ENCODE measurements at regions not wholly inside any gene's neighbourhood (a gene's known extent, or its start where the extent isn't known, plus 50 kb on each side); places are given as distances from the start of the nearest gene placed in this dataset.

- TF ChIP-seq CTCF (IDR thresholded peaks at IDR 0.05; ENCODE audit: low read length) = no peak
- TF ChIP-seq EZH2 (IDR thresholded peaks at IDR 0.05; ENCODE audit: borderline replicate concordance, low read length) = no peak
Measured at GRCh38 chr2:163011000-163011399, 172.4 kb upstream of the KCNH7 start.

Measured in OCI-LY1 (cell line).